ENCODE measurements at regions not wholly inside any gene's neighbourhood (a gene's known extent, or its start where the extent isn't known, plus 50 kb on each side); places are given as distances from the start of the nearest gene placed in this dataset.

- TF ChIP-seq CTCF (IDR thresholded peaks at IDR 0.05; ENCODE audit: poor library complexity) (no peak), EZH2 (IDR thresholded peaks at IDR 0.05; ENCODE audit: borderline replicate concordance) (no peak)
Measured at GRCh38 chr15:91776104-91776503, 77.4 kb upstream of the SLCO3A1 start.

Data from hepatocyte (in vitro differentiated cells).